ENCODE measurements at regions not wholly inside any gene's neighbourhood (a gene's known extent, or its start where the extent isn't known, plus 50 kb on each side); places are given as distances from the start of the nearest gene placed in this dataset.

GRCh38 chr1:232682248-232682647 lies 52.3 kb upstream of the SIPA1L2 start:
- no peak for DNase-seq

- DNase-seq, result no peak
Measured at GRCh38 chr1:232684371-232685105, 54.6 kb upstream of the SIPA1L2 start.

- DNase-seq, result no peak
Measured at GRCh38 chr1:232686346-232686745, 56.4 kb upstream of the SIPA1L2 start.

GRCh38 chr1:232687304-232687703 lies 57.4 kb upstream of the SIPA1L2 start:
- no peak for DNase-seq

- no peak for DNase-seq
Measured at GRCh38 chr1:232687728-232688127, 57.8 kb upstream of the SIPA1L2 start.

- DNase-seq, result no peak
Measured at GRCh38 chr1:232688398-232688797, 58.5 kb upstream of the SIPA1L2 start.

- DNase-seq, result no peak
Measured at GRCh38 chr1:232689711-232690110, 59.8 kb upstream of the SIPA1L2 start.

GRCh38 chr1:232690285-232690935 lies 60.5 kb upstream of the SIPA1L2 start:
- DNase-seq, result no peak

GRCh38 chr1:232694475-232694874 lies 64.5 kb upstream of the SIPA1L2 start:
- no peak for DNase-seq

- no peak for DNase-seq
Measured at GRCh38 chr1:232695621-232696385, 65.9 kb upstream of the SIPA1L2 start.

- no peak for DNase-seq
Measured at GRCh38 chr1:232696466-232696865, 66.5 kb upstream of the SIPA1L2 start.

- DNase-seq, result no peak
Measured at GRCh38 chr1:232697187-232697822, 67.4 kb upstream of the SIPA1L2 start.

- DNase-seq, result no peak
Measured at GRCh38 chr1:232699814-232700213, 69.9 kb upstream of the SIPA1L2 start.

- no peak for DNase-seq
Measured at GRCh38 chr1:232702911-232703310, 73.0 kb upstream of the SIPA1L2 start.

- DNase-seq, result no peak
Measured at GRCh38 chr1:232704256-232704655, 74.3 kb upstream of the SIPA1L2 start.

- peak; percentile 79 to 95 for DNase-seq
Measured at GRCh38 chr1:232704694-232705680, 75.1 kb upstream of the SIPA1L2 start.

GRCh38 chr1:232705815-232706575 lies 76.1 kb upstream of the SIPA1L2 start:
- no peak for DNase-seq

GRCh38 chr1:232707142-232707541 lies 77.2 kb upstream of the SIPA1L2 start:
- DNase-seq, result no peak

GRCh38 chr1:232709386-232709785 lies 79.5 kb upstream of the SIPA1L2 start:
- DNase-seq, result no peak

GRCh38 chr1:232711996-232712395 lies 82.1 kb upstream of the SIPA1L2 start:
- DNase-seq, result no peak

- no peak for DNase-seq
Measured at GRCh38 chr1:232713785-232714184, 83.9 kb upstream of the SIPA1L2 start.

Data from NCI-H2081 (cell line).